Fibroblast of gingiva (primary cell): ENCODE measurements at regions not wholly inside any gene's neighbourhood (a gene's known extent, or its start where the extent isn't known, plus 50 kb on each side); places are given as distances from the start of the nearest gene placed in this dataset.

Source experiments
- DNase-seq: peaks from one replicate; pipeline ENCODE4 v3.0.0-alpha.2; 2011; ENCODE audit warnings: low read depth

DNA sequence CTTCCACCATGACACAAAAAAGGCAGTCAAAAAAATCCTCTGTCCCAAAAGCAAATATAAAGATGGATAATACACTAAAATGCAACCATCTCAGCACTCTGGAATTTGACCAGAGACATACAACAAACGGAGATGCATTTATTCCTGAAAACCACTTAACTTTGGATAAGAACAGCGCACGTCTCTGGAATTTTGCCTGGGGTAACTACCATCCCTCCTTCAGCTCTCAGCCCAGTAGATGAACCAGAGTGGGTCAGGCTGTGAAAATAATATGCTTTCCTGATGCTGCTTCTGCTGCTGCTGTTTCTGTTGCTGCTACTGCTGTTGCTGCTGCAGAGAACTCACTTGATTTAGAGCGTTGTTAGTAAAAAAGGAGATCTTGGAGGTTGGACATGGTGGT lies 133.8 kb upstream of the ACVR2A start:
- no peak for DNase-seq

DNA sequence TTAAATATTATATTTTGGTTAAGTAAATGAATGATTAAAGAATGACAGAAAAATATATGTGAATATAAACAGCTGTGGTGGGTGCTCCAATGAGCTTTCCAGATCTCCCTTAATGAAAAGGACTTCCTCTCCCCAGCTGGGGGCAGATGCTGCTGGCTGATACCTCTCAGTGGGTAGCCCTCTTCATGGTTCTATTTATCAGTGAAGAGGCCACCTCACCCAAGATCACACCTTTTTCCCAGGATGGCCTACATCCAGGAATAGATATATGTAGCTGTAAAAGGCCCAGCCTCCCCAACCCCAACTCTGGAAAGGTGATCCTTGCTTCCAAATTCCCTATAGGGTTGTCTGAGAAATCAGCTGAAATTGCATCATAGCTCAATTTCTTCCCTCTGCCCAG lies 135.2 kb upstream of the ACVR2A start:
- no peak for DNase-seq

DNA sequence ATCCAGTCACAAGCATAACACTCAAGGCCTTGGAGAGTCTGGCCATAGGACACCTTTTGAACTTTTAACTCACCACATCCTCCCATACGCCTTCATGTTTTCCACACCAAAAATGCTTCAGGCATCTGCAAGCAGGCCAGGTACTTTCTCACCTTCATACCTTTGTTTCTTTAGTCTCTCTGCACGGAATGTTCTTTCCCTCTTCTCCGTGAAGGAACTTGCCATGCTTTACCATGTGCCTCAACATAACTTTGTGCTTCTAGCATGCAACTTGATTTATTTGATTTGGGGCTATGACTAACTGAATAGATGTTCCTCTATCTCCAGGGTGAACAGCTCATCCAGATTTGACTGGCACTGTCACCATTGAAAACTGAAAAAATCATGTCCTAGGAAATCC lies 141.7 kb upstream of the ACVR2A start:
- DNase-seq = no peak

GRCh38 chr2:147698166-147698565 lies 146.7 kb upstream of the ACVR2A start:
- DNase-seq = no peak

- DNase-seq = no peak
Measured at GRCh38 chr2:147696426-147696825, 148.4 kb upstream of the ACVR2A start.

DNA sequence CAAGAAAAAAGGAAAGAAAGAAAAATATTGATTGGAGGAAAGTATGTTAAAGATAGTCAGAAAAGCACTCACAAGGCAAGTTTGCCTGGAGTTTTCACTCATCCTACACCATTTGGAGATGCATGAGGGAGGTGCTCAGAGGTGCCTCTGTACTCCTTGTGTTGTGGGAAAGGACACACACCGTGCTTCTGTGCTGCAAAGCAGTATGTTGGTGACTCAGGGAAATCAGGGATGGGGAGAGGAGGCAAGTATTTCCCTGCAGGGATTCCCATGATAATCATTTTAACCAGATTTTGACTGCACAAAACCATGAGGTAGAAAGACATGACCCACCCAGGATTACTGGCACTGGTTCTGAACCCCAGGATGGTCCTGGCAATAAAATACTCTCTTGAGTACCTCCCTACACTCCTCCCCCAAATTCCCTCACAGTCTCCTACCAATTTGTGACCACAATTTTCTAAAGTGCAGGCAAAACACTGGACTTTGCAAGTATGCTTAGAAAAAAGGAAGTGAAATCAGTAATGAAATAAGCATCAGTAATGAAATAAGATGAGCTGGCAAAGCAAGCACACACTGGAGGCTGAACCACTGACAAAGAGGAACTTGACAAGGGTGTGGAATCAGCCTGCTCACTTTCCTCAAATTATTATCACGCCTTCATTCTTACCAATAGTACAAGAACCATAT lies 155.5 kb upstream of the ACVR2A start:
- no peak for DNase-seq

DNA sequence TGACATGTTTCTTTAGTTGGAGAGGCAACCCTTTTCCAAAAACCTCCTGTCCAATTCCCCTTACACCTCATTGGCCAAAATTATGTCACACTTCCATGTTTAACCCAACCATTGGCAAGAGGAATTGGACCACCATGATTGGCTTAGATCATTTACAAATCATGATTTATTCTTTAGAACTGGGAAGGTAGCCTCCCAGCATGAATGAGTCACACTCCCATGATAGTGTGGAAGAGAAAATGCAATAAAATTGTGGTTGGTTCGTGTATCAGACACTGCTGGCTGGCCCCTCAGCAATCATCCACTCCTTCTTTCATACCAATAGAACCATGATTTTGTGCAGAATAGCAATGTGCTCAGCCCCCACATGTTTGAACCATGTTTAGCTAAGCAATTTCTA lies 156.6 kb upstream of the ACVR2A start:
- DNase-seq = no peak

- no peak for DNase-seq
Measured at GRCh38 chr2:147686365-147686764, 158.5 kb upstream of the ACVR2A start.

DNA sequence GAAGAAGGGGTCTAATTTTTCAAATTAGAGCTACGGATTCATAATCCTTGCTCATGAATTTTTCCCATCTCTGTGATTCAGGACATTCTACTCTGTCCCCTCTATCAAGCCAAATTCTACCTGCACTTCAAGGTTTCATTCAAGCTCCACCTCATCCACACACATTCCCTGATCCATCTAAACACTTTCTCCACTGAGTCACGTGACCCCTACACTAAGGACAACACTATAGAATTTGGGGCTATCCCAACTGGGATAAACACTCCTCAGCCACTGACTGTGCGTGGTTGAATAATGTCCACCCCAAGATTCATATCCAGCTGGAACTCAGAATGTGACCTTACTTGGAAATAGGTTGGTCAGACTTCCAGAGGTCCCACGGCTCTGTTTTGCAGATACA lies 159.9 kb upstream of the ACVR2A start:
- DNase-seq = no peak

GRCh38 chr2:147683380-147683779 lies 161.4 kb upstream of the ACVR2A start:
- no peak for DNase-seq

DNA sequence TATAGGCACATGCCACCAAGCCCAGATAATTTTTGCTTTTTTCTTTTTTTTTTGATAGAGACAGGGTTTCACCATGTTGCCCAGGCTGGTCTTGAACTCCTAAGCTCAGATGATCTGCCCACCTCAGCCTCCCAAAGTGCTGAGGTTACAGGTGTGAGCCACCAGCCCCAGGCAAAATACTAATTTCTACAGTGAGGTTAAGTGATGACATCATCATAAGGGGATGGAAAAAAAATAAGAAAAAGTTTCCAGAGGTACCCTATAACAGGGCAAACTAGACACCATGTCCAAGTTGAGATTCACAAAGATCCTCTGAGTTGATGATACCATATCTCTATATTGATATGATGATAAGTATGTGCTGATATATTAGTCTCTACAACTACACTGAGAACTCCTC lies 163.7 kb upstream of the ACVR2A start:
- no peak for DNase-seq

- no peak for DNase-seq
Measured at GRCh38 chr2:147679955-147680531, 164.8 kb upstream of the ACVR2A start.

DNA sequence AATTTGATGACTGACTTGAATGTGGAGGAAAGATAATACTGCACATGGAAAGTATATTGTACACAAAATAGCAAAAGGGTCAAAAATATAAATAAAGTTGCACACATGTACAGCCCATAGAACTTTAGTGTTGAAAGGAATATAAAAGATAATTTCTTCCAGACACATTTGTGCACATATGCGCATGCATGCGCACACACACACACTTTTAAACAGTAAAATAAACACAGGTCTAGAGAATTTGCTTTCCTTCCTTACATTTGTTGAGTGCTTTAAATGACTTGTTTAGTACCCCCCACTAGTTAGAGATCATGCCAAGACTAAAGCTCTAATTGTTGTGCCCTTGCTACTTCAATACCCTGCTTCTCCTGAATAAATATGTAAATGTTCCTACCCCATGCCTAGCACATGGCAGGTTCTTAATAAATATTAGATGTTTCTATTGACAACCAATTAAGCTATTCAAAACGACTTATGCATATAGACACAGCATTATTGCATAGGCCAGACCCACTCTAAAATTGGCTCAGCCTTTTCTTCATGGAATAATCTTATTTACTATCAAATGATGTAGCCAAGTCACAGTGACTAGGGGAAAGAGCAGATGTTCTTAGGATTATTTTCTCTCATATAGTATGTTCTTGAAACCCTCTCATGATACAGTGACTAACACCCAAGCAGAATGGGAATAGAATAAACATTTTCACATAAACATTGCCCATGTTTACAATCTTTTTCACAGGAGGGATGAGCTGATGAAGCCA lies 165.5 kb upstream of the ACVR2A start:
- no peak for DNase-seq

- no peak for DNase-seq
Measured at GRCh38 chr2:147665105-147665504, 179.7 kb upstream of the ACVR2A start.

DNA sequence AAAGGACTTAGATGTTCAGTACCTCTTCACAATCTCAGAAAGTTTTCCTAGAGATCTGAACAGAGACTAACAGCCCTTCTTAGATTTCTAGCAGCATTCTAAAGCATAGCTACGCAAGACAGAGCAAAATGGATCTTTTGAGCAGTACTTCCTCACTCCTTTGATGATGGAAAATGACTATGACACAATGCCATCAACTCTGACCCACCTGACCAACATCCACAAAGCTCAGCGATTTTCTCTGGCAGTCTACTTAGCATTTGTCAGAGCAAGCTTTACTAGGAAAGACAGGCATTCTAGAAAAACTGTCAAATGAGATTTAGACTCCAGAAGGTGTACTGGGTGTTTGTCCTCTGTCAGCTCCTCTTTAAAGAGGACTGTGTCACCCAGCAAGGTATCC lies 180.9 kb upstream of the ACVR2A start:
- no peak for DNase-seq

GRCh38 chr2:147663153-147663961 lies 181.5 kb upstream of the ACVR2A start:
- DNase-seq = no peak

DNA sequence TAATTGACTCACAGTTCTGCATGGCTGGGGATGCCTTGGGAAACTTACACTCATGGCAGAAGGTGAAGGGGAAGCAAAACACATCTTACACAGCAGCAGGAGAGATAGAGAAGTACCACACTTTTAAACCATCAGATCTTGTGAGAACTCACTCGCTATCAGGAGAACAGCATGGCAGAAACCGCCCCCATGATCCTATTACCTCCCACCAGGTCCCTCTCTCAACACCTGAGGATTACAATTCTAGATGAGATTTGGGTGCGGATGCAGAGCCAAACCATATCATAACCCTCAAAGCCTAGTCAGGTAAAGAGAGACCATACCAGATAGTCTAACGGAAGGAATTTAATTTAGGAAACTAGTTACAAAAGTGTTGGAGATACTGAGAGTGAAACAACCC lies 182.6 kb upstream of the ACVR2A start:
- DNase-seq = no peak

DNA sequence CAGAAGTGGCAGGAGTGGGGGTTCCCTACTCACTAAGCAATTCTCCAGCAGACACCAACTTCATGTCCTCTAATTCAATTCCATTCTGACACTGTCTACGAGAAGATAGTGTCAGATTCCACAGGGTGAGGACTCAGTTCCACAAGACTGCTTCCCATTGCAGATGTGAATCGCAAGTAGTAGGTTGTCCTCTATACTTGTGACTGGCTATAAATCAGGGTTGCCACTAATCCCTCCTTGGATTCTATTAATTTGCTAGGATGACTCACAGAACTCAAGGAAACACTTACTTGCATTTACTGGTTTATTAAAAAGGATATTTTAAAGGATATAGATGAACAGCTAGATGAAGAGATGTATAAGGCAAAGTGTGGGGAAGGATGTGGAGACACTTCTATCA lies 184.1 kb upstream of the ACVR2A start:
- no peak for DNase-seq

- peak; percentile 40 for DNase-seq
Measured at GRCh38 chr2:147659051-147659450, 185.8 kb upstream of the ACVR2A start.

DNA sequence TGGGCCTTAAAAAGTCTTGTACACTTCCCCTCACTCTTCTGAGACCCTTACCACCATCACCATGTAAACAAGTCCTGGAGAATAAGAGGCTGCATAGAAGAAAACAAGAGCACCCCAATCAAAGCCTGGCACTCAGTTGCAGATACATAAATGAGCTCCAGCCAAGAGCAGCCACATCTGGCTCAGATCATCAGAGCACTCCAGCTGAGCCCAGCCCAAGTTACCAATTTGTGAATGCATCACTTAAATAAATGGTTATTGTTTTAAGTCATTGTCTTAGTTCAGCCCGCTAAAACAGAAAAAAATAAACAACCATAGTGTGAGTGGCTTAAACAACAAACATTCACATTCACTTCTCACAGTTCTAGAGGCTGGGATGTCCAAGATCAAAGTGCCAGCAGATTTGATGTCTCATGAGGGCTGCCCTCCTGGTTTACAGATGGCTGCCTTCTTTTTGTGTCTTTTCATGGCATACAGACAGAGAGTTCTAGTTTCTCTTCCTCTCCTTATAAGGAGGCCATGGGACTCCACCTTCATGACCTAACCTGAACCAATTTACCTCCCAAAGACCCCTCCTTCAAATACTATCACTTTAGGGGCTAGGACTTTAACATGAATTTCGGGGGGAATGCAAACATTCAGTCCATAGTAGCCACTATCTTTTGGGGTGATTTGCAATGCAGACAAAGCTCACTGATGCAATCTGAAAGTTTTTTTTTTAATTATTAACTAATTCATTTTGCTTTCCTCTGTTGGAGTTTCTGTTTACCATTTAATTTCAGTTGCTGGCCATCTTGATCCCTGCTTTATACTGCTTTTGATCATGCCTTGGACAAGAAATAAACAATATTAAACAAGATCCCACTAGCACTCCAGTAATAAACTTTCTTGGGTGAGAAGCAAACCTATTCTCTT lies 187.5 kb upstream of the ACVR2A start:
- DNase-seq = peak; percentile 4

DNA sequence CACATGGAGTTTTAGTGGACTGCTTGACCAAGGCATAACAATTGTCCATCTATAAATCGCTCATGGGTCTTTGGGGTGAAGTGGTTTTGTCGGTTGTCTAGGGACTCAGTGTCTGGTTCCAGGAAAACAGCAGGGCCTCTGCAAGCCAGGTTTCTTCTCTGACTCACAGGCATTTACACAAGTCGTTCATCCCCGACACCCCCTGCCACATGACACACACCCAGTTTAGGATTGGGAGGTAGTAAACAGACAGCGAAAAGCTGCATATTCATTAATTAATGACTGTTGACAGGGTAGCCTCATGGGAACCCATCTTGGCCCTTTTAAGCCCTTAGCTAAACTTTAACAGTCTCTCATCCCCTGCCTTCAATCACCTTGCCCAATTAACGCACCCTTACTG lies 194.8 kb upstream of the ACVR2A start:
- DNase-seq = no peak

DNA sequence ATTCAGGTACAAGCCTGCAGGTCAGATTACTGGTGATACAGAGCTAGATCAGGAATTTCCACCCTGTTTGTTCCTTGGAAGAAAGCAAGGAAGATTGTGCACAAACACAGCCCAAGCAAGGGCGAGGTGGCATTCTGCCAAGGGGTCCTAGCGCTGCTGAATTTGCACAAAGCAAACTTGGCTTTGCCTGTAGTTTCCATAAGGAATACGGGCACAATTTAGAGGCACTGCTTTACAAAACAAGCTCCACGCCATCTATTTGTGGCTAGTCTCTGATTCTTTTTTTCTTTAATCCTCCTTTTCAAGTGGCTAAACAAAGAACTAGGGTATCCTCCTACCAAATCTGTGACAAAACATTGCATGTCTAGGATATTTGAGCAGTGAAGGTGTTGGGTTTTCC lies 195.5 kb upstream of the ACVR2A start:
- DNase-seq = no peak
